ENCODE measurements at regions not wholly inside any gene's neighbourhood (a gene's known extent, or its start where the extent isn't known, plus 50 kb on each side); places are given as distances from the start of the nearest gene placed in this dataset.

DNA sequence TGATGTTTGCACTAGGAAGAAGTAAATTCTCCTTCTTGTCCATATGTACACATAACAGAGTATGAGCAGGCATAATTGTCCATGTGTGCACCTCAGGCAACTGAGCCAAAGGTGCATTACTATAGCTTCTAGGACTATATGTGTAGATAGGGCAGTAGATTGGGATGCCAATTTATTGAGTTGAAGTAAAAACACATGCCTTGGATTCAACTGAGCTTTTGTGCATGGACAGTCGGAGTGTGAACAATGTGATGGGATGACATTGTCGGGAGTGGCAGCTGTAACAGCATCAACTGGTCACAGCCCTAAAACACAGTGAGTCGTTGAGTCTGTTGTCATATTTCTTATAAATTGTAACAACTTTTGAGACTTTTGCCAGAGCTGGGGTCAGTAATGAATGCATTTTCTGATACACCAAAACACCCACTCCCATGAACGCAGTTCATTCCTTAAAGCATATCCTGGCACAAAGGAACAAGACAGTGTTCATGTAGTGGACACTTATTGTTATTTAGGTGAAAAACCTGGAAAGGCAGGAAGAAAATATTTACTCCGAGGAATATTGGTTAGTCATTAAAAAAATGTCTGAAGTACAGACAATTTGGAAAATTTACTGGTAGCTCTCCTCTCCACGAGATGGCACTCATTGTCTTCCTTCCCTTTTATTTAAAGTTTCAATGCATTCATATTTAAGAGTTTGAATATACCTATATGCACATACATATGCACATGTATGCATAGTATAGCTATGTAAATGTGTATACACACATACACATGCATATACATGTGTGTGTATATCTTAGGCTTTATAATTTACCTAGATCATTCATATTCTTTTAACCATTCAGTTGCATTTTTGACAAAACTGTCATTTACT is 302.0 kb upstream of the STXBP5 start:
- intact Hi-C loops (cut with micrococcal nuclease; ENCODE audit: unreplicated experiment), result no loop called here
- no TSS peak for BruUV-seq (replicated peaks)
- Mint-ChIP-seq H3K27ac (ENCODE audit: unreplicated experiment) (no peak overlapping the region), H3K27me3 (ENCODE audit: unreplicated experiment) (no peaks in the 10 kb centered on the region), H3K4me1 (ENCODE audit: low read depth, unreplicated experiment) (peaks cover 9% of the 10 kb centered on the region), H3K36me3 (ENCODE audit: insufficient read depth, unreplicated experiment) (no peaks in the 10 kb centered on the region), H3K4me3 (ENCODE audit: low read depth, unreplicated experiment) (no peak overlapping the region), H3K9me3 (ENCODE audit: low read depth, unreplicated experiment) (no peaks in the 10 kb centered on the region)
- CTCF ChIA-PET, result no interaction called here
- no peak for DNase-seq
- TF ChIP-seq, protein P1, sequence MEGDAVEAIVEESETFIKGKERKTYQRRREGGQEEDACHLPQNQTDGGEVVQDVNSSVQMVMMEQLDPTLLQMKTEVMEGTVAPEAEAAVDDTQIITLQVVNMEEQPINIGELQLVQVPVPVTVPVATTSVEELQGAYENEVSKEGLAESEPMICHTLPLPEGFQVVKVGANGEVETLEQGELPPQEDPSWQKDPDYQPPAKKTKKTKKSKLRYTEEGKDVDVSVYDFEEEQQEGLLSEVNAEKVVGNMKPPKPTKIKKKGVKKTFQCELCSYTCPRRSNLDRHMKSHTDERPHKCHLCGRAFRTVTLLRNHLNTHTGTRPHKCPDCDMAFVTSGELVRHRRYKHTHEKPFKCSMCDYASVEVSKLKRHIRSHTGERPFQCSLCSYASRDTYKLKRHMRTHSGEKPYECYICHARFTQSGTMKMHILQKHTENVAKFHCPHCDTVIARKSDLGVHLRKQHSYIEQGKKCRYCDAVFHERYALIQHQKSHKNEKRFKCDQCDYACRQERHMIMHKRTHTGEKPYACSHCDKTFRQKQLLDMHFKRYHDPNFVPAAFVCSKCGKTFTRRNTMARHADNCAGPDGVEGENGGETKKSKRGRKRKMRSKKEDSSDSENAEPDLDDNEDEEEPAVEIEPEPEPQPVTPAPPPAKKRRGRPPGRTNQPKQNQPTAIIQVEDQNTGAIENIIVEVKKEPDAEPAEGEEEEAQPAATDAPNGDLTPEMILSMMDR (IDR thresholded peaks at IDR 0.05; ENCODE audit: unreplicated experiment), result no peak

DNA sequence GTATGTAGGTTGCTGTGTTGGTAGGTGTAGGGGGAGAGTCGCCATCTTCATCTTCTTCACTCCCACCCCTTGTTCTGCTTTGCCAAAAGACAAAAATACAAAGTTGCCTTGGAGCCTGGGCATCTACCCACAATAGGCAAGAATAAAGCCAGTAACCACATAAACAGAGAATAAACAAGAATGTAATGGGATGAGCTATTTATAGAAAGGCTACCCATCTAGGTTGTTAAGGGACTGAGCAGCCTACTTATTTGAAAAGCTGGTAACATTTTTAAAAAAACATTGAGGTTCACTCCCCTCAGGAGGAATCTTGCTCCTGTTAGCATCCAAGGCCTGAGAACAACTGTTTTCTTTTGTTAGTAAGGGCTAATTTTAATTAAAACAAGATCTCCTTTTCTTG is 301.4 kb upstream of the STXBP5 start:
- Mint-ChIP-seq H3K4me1 (ENCODE audit: low read depth, unreplicated experiment) (peaks cover 9% of the 10 kb centered on the region), H3K9me3 (ENCODE audit: low read depth, unreplicated experiment) (no peaks in the 10 kb centered on the region), H3K36me3 (ENCODE audit: insufficient read depth, unreplicated experiment) (no peaks in the 10 kb centered on the region), H3K27ac (ENCODE audit: unreplicated experiment) (no peak overlapping the region), H3K27me3 (ENCODE audit: unreplicated experiment) (no peaks in the 10 kb centered on the region), H3K4me3 (ENCODE audit: low read depth, unreplicated experiment) (no peak overlapping the region)
- no peak for DNase-seq
- no TSS peak for BruUV-seq (replicated peaks)
- TF ChIP-seq, protein P1 (IDR thresholded peaks at IDR 0.05; ENCODE audit: unreplicated experiment), result no peak
- intact Hi-C loops (cut with micrococcal nuclease; ENCODE audit: unreplicated experiment), result no loop called here
- CTCF ChIA-PET, result no interaction called here

DNA sequence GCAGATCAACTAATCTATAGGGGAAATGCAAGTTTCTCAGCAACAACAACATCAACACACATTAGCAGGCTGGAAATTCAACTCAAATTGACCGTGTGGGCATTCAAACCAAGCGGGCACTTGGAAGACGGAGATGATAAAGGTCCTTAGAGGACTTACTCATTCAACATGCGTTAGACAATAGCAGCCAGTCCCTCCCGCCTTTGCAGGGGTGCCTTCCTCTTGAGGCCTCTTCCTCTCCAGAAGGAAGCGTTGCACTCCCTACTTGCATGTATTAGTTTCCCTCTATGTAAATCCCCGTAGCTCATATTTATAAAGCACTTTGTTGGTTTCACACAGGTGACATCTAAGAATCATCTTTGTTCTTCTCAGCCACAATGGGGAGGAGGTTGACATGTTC is 300.8 kb upstream of the STXBP5 start:
- H3K9me3 Mint-ChIP-seq (ENCODE audit: low read depth, unreplicated experiment), result no peaks in the 10 kb centered on the region
- no peak overlapping the region for H3K4me3 Mint-ChIP-seq (ENCODE audit: low read depth, unreplicated experiment)
- no peaks in the 10 kb centered on the region for H3K36me3 Mint-ChIP-seq (ENCODE audit: insufficient read depth, unreplicated experiment)
- intact Hi-C loops (cut with micrococcal nuclease; ENCODE audit: unreplicated experiment), result no loop called here
- no peak for DNase-seq
- CTCF ChIA-PET, result no interaction called here
- no TSS peak for BruUV-seq (replicated peaks)
- H3K27me3 Mint-ChIP-seq (ENCODE audit: unreplicated experiment), result no peaks in the 10 kb centered on the region
- peaks cover 9% of the 10 kb centered on the region for H3K4me1 Mint-ChIP-seq (ENCODE audit: low read depth, unreplicated experiment)
- TF ChIP-seq, protein P1 (IDR thresholded peaks at IDR 0.05; ENCODE audit: unreplicated experiment), result no peak
- H3K27ac Mint-ChIP-seq (ENCODE audit: unreplicated experiment), result no peak overlapping the region

DNA sequence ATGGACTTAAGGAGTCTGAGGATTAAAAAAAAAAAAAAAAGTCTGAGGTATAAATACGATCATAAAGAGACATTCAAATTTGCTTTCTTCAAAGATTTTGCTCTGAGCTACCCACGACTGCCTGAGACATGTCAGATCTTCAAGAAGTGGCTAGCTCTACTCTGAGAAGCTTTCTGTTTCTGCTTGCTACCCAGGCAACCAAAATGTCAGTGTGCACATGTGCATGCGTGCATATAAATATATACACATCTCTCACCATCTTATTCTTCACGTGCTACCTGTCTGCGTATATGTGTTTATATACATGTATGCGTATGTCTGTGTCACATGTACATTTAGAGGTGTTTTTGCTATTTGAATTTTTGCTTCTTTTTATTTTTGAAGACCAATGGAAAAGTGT is 299.6 kb upstream of the STXBP5 start:
- TF ChIP-seq, protein P1 (IDR thresholded peaks at IDR 0.05; ENCODE audit: unreplicated experiment), result no peak
- no TSS peak for BruUV-seq (replicated peaks)
- Mint-ChIP-seq H3K4me3 (ENCODE audit: low read depth, unreplicated experiment) (no peak overlapping the region), H3K36me3 (ENCODE audit: insufficient read depth, unreplicated experiment) (no peaks in the 10 kb centered on the region), H3K9me3 (ENCODE audit: low read depth, unreplicated experiment) (no peaks in the 10 kb centered on the region), H3K27me3 (ENCODE audit: unreplicated experiment) (no peaks in the 10 kb centered on the region), H3K4me1 (ENCODE audit: low read depth, unreplicated experiment) (peaks cover 9% of the 10 kb centered on the region), H3K27ac (ENCODE audit: unreplicated experiment) (no peak overlapping the region)
- CTCF ChIA-PET, result interaction anchor here (0.6 to 1.0 kb wide), 2 partner anchors 8 to 19 kb away, joined by 3 read pairs; no protein-coding TSS in a partner anchor
- DNase-seq, result no peak
- intact Hi-C loops (cut with micrococcal nuclease; ENCODE audit: unreplicated experiment), result no loop called here
